ENCODE measurements at regions not wholly inside any gene's neighbourhood (a gene's known extent, or its start where the extent isn't known, plus 50 kb on each side); places are given as distances from the start of the nearest gene placed in this dataset.

DNA sequence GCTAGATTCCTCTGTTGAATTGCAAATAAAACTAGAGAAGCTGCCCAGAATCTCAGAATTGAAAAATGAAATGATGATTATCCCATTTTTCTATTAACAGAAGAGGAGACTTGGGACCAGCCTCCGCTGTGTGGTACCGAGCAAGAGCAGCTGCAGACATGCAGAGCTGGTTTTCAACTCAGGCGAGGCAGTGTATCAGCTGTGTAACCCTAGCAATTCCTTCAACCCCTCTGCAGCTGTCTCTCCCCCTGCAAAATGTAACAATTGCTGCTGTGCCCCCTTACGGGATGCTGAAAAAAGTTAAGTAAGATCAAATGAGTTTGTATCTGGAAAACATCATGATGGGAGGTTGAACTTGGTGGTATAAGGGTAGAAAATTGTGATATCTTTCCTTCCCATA is 98.5 kb upstream of the C3orf80 start:
- TF ChIP-seq, protein P1, sequence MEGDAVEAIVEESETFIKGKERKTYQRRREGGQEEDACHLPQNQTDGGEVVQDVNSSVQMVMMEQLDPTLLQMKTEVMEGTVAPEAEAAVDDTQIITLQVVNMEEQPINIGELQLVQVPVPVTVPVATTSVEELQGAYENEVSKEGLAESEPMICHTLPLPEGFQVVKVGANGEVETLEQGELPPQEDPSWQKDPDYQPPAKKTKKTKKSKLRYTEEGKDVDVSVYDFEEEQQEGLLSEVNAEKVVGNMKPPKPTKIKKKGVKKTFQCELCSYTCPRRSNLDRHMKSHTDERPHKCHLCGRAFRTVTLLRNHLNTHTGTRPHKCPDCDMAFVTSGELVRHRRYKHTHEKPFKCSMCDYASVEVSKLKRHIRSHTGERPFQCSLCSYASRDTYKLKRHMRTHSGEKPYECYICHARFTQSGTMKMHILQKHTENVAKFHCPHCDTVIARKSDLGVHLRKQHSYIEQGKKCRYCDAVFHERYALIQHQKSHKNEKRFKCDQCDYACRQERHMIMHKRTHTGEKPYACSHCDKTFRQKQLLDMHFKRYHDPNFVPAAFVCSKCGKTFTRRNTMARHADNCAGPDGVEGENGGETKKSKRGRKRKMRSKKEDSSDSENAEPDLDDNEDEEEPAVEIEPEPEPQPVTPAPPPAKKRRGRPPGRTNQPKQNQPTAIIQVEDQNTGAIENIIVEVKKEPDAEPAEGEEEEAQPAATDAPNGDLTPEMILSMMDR (IDR thresholded peaks at IDR 0.05) = no peak
- TF ChIP-seq EP300 (IDR thresholded peaks at IDR 0.05; ENCODE audit: borderline replicate concordance in 1 of 2, low read depth in 1 of 2, low read length in 1 of 2) = no peak
- no peak for TF ChIP-seq POLR2AphosphoS5 (IDR thresholded peaks at IDR 0.05; ENCODE audit: low read depth, low read length)
- no peak for TF ChIP-seq SIN3A (IDR thresholded peaks at IDR 0.05; ENCODE audit: borderline replicate concordance, low read depth, low read length)
- TF ChIP-seq, protein P2, sequence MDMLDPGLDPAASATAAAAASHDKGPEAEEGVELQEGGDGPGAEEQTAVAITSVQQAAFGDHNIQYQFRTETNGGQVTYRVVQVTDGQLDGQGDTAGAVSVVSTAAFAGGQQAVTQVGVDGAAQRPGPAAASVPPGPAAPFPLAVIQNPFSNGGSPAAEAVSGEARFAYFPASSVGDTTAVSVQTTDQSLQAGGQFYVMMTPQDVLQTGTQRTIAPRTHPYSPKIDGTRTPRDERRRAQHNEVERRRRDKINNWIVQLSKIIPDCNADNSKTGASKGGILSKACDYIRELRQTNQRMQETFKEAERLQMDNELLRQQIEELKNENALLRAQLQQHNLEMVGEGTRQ (IDR thresholded peaks at IDR 0.05; ENCODE audit: borderline replicate concordance, low read depth, low read length) = no peak
- TF ChIP-seq, protein P3, sequence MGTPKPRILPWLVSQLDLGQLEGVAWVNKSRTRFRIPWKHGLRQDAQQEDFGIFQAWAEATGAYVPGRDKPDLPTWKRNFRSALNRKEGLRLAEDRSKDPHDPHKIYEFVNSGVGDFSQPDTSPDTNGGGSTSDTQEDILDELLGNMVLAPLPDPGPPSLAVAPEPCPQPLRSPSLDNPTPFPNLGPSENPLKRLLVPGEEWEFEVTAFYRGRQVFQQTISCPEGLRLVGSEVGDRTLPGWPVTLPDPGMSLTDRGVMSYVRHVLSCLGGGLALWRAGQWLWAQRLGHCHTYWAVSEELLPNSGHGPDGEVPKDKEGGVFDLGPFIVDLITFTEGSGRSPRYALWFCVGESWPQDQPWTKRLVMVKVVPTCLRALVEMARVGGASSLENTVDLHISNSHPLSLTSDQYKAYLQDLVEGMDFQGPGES (IDR thresholded peaks at IDR 0.05; ENCODE audit: low read depth, low read length) = no peak
- TF ChIP-seq, protein P4, sequence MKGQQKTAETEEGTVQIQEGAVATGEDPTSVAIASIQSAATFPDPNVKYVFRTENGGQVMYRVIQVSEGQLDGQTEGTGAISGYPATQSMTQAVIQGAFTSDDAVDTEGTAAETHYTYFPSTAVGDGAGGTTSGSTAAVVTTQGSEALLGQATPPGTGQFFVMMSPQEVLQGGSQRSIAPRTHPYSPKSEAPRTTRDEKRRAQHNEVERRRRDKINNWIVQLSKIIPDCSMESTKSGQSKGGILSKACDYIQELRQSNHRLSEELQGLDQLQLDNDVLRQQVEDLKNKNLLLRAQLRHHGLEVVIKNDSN (IDR thresholded peaks at IDR 0.05; ENCODE audit: borderline replicate concordance, low read depth) = no peak
- TF ChIP-seq MXI1 (IDR thresholded peaks at IDR 0.05; ENCODE audit: low read depth, low read length) = no peak
- TF ChIP-seq RCOR1 (IDR thresholded peaks at IDR 0.05; ENCODE audit: low read length) = no peak
- TF ChIP-seq TAF1 (IDR thresholded peaks at IDR 0.05; ENCODE audit: borderline replicate concordance, low read depth, low read length) = no peak
- TF ChIP-seq, protein P5, sequence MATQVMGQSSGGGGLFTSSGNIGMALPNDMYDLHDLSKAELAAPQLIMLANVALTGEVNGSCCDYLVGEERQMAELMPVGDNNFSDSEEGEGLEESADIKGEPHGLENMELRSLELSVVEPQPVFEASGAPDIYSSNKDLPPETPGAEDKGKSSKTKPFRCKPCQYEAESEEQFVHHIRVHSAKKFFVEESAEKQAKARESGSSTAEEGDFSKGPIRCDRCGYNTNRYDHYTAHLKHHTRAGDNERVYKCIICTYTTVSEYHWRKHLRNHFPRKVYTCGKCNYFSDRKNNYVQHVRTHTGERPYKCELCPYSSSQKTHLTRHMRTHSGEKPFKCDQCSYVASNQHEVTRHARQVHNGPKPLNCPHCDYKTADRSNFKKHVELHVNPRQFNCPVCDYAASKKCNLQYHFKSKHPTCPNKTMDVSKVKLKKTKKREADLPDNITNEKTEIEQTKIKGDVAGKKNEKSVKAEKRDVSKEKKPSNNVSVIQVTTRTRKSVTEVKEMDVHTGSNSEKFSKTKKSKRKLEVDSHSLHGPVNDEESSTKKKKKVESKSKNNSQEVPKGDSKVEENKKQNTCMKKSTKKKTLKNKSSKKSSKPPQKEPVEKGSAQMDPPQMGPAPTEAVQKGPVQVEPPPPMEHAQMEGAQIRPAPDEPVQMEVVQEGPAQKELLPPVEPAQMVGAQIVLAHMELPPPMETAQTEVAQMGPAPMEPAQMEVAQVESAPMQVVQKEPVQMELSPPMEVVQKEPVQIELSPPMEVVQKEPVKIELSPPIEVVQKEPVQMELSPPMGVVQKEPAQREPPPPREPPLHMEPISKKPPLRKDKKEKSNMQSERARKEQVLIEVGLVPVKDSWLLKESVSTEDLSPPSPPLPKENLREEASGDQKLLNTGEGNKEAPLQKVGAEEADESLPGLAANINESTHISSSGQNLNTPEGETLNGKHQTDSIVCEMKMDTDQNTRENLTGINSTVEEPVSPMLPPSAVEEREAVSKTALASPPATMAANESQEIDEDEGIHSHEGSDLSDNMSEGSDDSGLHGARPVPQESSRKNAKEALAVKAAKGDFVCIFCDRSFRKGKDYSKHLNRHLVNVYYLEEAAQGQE (IDR thresholded peaks at IDR 0.05; ENCODE audit: low read depth, low read length) = no peak
- no peak for TF ChIP-seq RAD21 (IDR thresholded peaks at IDR 0.05; ENCODE audit: low read length)
- no peak for TF ChIP-seq EZH2phosphoT487 (IDR thresholded peaks at IDR 0.05; ENCODE audit: borderline replicate concordance, low read depth)
- no peak for TF ChIP-seq YY1 (IDR thresholded peaks at IDR 0.05; ENCODE audit: low read depth)

Measured in SK-N-SH (cell line).